ENCODE measurements at regions not wholly inside any gene's neighbourhood (a gene's known extent, or its start where the extent isn't known, plus 50 kb on each side); places are given as distances from the start of the nearest gene placed in this dataset.

- Histone ChIP-seq H4K20me1 (ENCODE audit: insufficient read depth, low read length) (no peaks in the 10 kb centered on the region), H3K36me3 (replicated peaks; ENCODE audit: insufficient read depth, low read length) (no peaks in the 10 kb centered on the region), H3K79me2 (ENCODE audit: low read length) (no peaks in the 10 kb centered on the region), H2AFZ (ENCODE audit: low read length) (no peak overlapping the region), H3K9me2 (replicated peaks; ENCODE audit: insufficient read depth, low read length) (no peaks in the 10 kb centered on the region), H3K9me3 (replicated peaks; ENCODE audit: insufficient read depth, low read length) (no peaks in the 10 kb centered on the region), H3K4me3 (ENCODE audit: low read length) (no peak overlapping the region), H3F3A (ENCODE audit: insufficient read depth, low read length) (no peaks in the 10 kb centered on the region), H3K9ac (ENCODE audit: low read length) (no peak overlapping the region), H3K27me3 (replicated peaks; ENCODE audit: insufficient read depth, low read length) (no peaks in the 10 kb centered on the region), H3K4me2 (ENCODE audit: low read depth, low read length) (no peak overlapping the region), H3K4me1 (ENCODE audit: low read length) (no peaks in the 10 kb centered on the region), H3K27ac (ENCODE audit: low read length) (no peak overlapping the region)
- TF ChIP-seq EZH2phosphoT487 (IDR thresholded peaks at IDR 0.05; ENCODE audit: low read length) (no peak), CTCF (IDR thresholded peaks at IDR 0.05; ENCODE audit: low read length) (no peak), EZH2 (optimal IDR thresholded peaks at IDR 0.05; ENCODE audit: low read depth, low read length) (no peak)
- DNase-seq: no peak
Measured at GRCh38 chr6:165034271-165034741, 275.1 kb downstream of the C6orf118 start.

GRCh38 chr6:165031502-165031901 lies 277.9 kb downstream of the C6orf118 start:
- Histone ChIP-seq H3K4me1 (ENCODE audit: low read length) (no peaks in the 10 kb centered on the region), H3F3A (ENCODE audit: insufficient read depth, low read length) (no peaks in the 10 kb centered on the region), H2AFZ (ENCODE audit: low read length) (no peak overlapping the region), H4K20me1 (ENCODE audit: insufficient read depth, low read length) (no peaks in the 10 kb centered on the region), H3K27me3 (replicated peaks; ENCODE audit: insufficient read depth, low read length) (no peaks in the 10 kb centered on the region), H3K9me2 (replicated peaks; ENCODE audit: insufficient read depth, low read length) (no peaks in the 10 kb centered on the region), H3K27ac (ENCODE audit: low read length) (no peak overlapping the region), H3K4me3 (ENCODE audit: low read length) (no peak overlapping the region), H3K9me3 (replicated peaks; ENCODE audit: insufficient read depth, low read length) (no peaks in the 10 kb centered on the region), H3K36me3 (replicated peaks; ENCODE audit: insufficient read depth, low read length) (no peaks in the 10 kb centered on the region), H3K79me2 (ENCODE audit: low read length) (no peaks in the 10 kb centered on the region), H3K9ac (ENCODE audit: low read length) (no peak overlapping the region), H3K4me2 (ENCODE audit: low read depth, low read length) (no peak overlapping the region)
- no peak for DNase-seq
- TF ChIP-seq EZH2 (optimal IDR thresholded peaks at IDR 0.05; ENCODE audit: low read depth, low read length): no peak
- TF ChIP-seq EZH2phosphoT487 (IDR thresholded peaks at IDR 0.05; ENCODE audit: low read length): no peak
- TF ChIP-seq CTCF (IDR thresholded peaks at IDR 0.05; ENCODE audit: low read length): no peak

- Histone ChIP-seq H4K20me1 (ENCODE audit: insufficient read depth, low read length) (no peaks in the 10 kb centered on the region), H3K27ac (ENCODE audit: low read length) (no peak overlapping the region), H3K27me3 (replicated peaks; ENCODE audit: insufficient read depth, low read length) (no peaks in the 10 kb centered on the region), H2AFZ (ENCODE audit: low read length) (no peak overlapping the region), H3K4me3 (ENCODE audit: low read length) (no peak overlapping the region), H3K4me1 (ENCODE audit: low read length) (no peaks in the 10 kb centered on the region), H3K36me3 (replicated peaks; ENCODE audit: insufficient read depth, low read length) (no peaks in the 10 kb centered on the region), H3K9ac (ENCODE audit: low read length) (no peak overlapping the region), H3K9me3 (replicated peaks; ENCODE audit: insufficient read depth, low read length) (no peaks in the 10 kb centered on the region), H3K4me2 (ENCODE audit: low read depth, low read length) (no peak overlapping the region), H3K9me2 (replicated peaks; ENCODE audit: insufficient read depth, low read length) (no peaks in the 10 kb centered on the region), H3K79me2 (ENCODE audit: low read length) (no peaks in the 10 kb centered on the region), H3F3A (ENCODE audit: insufficient read depth, low read length) (no peaks in the 10 kb centered on the region)
- DNase-seq: no peak
- TF ChIP-seq CTCF (IDR thresholded peaks at IDR 0.05; ENCODE audit: low read length) (no peak), EZH2 (optimal IDR thresholded peaks at IDR 0.05; ENCODE audit: low read depth, low read length) (no peak), EZH2phosphoT487 (IDR thresholded peaks at IDR 0.05; ENCODE audit: low read length) (no peak)
Measured at GRCh38 chr6:165025040-165025439, 284.4 kb downstream of the C6orf118 start.

Measured in MM.1S (cell line).